GM23338 (cell line): ENCODE measurements at regions not wholly inside any gene's neighbourhood (a gene's known extent, or its start where the extent isn't known, plus 50 kb on each side); places are given as distances from the start of the nearest gene placed in this dataset.

ENCODE experiments used
- ATAC-seq: fragments of 200-7000 bp; cut with Tn5 transposase; 3 replicates; pipeline ENCODE4 v1.9.1; 2020
- DNase-seq: peaks from one replicate; pipeline ENCODE4 v3.0.0-alpha.2; 2015; ENCODE audit warnings: low spot score
- H2AFZ ChIP-seq: fragments of 200-600 bp; sonication (generic); 2 replicates; pipeline ENCODE4 v1.8.0; 2016; ENCODE audit warnings: antibody characterized with exemption, mild to moderate bottlenecking, moderate library complexity
- H3F3A ChIP-seq: fragments of 200-600 bp; sonication (generic); replicated peaks from 2 replicates; pipeline ENCODE4 v1.8.0; 2017; ENCODE audit warnings: antibody characterized with exemption, mixed run types, low read depth
- H3K27ac ChIP-seq: fragments of 200-600 bp; sonication (generic); 2 replicates; pipeline ENCODE4 v1.6.1; 2016; ENCODE audit warnings: low read depth
- H3K27me3 ChIP-seq: fragments of 200-600 bp; sonication (generic); 2 replicates; pipeline ENCODE4 v1.8.0; 2016; ENCODE audit warnings: mild to moderate bottlenecking, mixed run types, moderate library complexity; ENCODE audit not compliant: insufficient read depth
- H3K36me3 ChIP-seq: fragments of 200-600 bp; sonication (generic); 2 replicates; pipeline ENCODE4 v1.8.0; 2016; ENCODE audit warnings: mild to moderate bottlenecking; ENCODE audit not compliant: insufficient read depth
- H3K4me1 ChIP-seq: fragments of 200-600 bp; sonication (generic); 2 replicates; pipeline ENCODE4 v1.8.0; 2016; ENCODE audit warnings: mild to moderate bottlenecking, moderate library complexity; ENCODE audit not compliant: insufficient read depth
- H3K4me2 ChIP-seq: fragments of 200-600 bp; sonication (generic); 2 replicates; pipeline ENCODE4 v1.7.1; 2017; ENCODE audit warnings: mixed run types
- H3K4me3 ChIP-seq: fragments of 200-600 bp; sonication (generic); 2 replicates; pipeline ENCODE4 v1.6.1; 2016; ENCODE audit warnings: mixed run types
- H3K79me2 ChIP-seq: fragments of 200-600 bp; sonication (generic); replicated peaks from 2 replicates; pipeline ENCODE4 v1.8.0; 2017; ENCODE audit warnings: mild to moderate bottlenecking; ENCODE audit not compliant: insufficient read depth
- H3K9me2 ChIP-seq: fragments of 200-600 bp; sonication (generic); 2 replicates; pipeline ENCODE4 v1.8.0; 2017; ENCODE audit not compliant: insufficient read depth
- H4K20me1 ChIP-seq: fragments of 200-600 bp; sonication (generic); replicated peaks from 2 replicates; pipeline ENCODE4 v1.8.0; 2017; ENCODE audit warnings: mild to moderate bottlenecking; ENCODE audit not compliant: insufficient read depth
- H3K27ac Mint-ChIP-seq: 2 replicates; pipeline ENCODE4 v1.8.0; 2020; ENCODE audit warnings: inconsistent platforms, mild to moderate bottlenecking, moderate library complexity, mixed read lengths
- H3K27me3 Mint-ChIP-seq: 3 replicates; pipeline ENCODE4 v1.8.0; 2022; ENCODE audit warnings: low read depth, mild to moderate bottlenecking, moderate library complexity, mixed read lengths, inconsistent platforms; ENCODE audit not compliant: insufficient read depth, poor library complexity
- H3K36me3 Mint-ChIP-seq: 3 replicates; pipeline ENCODE4 v1.8.0; 2021; ENCODE audit warnings: low read depth, mild to moderate bottlenecking, inconsistent platforms, moderate library complexity, mixed read lengths
- H3K4me1 Mint-ChIP-seq: 3 replicates; pipeline ENCODE4 v1.8.0; 2020; ENCODE audit warnings: mild to moderate bottlenecking, inconsistent platforms, mixed read lengths
- H3K4me3 Mint-ChIP-seq: 3 replicates; pipeline ENCODE4 v1.8.0; 2021; ENCODE audit warnings: moderate library complexity, mild to moderate bottlenecking, inconsistent platforms, mixed read lengths
- H3K9me3 Mint-ChIP-seq: 3 replicates; pipeline ENCODE4 v1.8.0; 2020; ENCODE audit warnings: moderate library complexity, mild to moderate bottlenecking, inconsistent platforms, mixed read lengths
- CREB1 ChIP-seq: fragments of 250-450 bp; sonication (Bioruptor Pico); IDR thresholded peaks from 2 replicates; pipeline ENCODE4 v1.5.0; 2020; ENCODE audit warnings: low read depth, mild to moderate bottlenecking, moderate library complexity
- CTCF ChIP-seq, 2 experiments: fragments of 200-600 bp in 1 of 2; sonication (generic) in 1 of 2; conservative IDR thresholded peaks; 2 replicates each; pipeline versions ENCODE4 v1.5.1 to v1.6.1; 2016 to 2017; ENCODE audit warnings: antibody characterized with exemption in 2 of 2, low read depth in 2 of 2, mild to moderate bottlenecking in 2 of 2, moderate library complexity in 1 of 2
- EZH2 ChIP-seq: fragments of 200-600 bp; sonication (generic); IDR thresholded peaks from one replicate; pipeline ENCODE4 v1.8.0; 2017; ENCODE audit warnings: antibody characterized with exemption, mild to moderate bottlenecking, low read depth; ENCODE audit not compliant: unreplicated experiment
- EZH2phosphoT487 ChIP-seq: fragments of 200-600 bp; sonication (generic); IDR thresholded peaks from one replicate; pipeline ENCODE4 v1.8.1; 2018; ENCODE audit warnings: antibody characterized with exemption; ENCODE audit not compliant: unreplicated experiment
- JUNB ChIP-seq: IDR thresholded peaks from one replicate; pipeline ENCODE4 v1.6.1; 2016; ENCODE audit warnings: antibody characterized with exemption; ENCODE audit not compliant: unreplicated experiment
- NANOG ChIP-seq: IDR thresholded peaks from 2 replicates; pipeline ENCODE4 v1.6.1; 2016; ENCODE audit warnings: antibody characterized with exemption, borderline replicate concordance
- POLR2AphosphoS5 ChIP-seq: IDR thresholded peaks from 2 replicates; pipeline ENCODE4 v1.6.1; 2016; ENCODE audit warnings: antibody characterized with exemption, low read depth
- STAT1 ChIP-seq: IDR thresholded peaks from one replicate; pipeline ENCODE4 v1.6.1; 2016; ENCODE audit warnings: antibody characterized with exemption; ENCODE audit not compliant: unreplicated experiment
- ZNF114 ChIP-seq: fragments of 250-450 bp; sonication (Bioruptor Pico); IDR thresholded peaks from 2 replicates; pipeline ENCODE4 v1.5.0; 2020; ENCODE audit warnings: mild to moderate bottlenecking, moderate library complexity
- ZNF331 ChIP-seq: fragments of 250-450 bp; sonication (Bioruptor Pico); IDR thresholded peaks from 2 replicates; pipeline ENCODE4 v1.5.0; 2020; ENCODE audit warnings: low read depth, mild to moderate bottlenecking, moderate library complexity
- TF ChIP-seq, protein P1 (sequence below): IDR thresholded peaks from 2 replicates; pipeline ENCODE4 v1.6.1; 2016; ENCODE audit warnings: antibody characterized with exemption

DNA sequence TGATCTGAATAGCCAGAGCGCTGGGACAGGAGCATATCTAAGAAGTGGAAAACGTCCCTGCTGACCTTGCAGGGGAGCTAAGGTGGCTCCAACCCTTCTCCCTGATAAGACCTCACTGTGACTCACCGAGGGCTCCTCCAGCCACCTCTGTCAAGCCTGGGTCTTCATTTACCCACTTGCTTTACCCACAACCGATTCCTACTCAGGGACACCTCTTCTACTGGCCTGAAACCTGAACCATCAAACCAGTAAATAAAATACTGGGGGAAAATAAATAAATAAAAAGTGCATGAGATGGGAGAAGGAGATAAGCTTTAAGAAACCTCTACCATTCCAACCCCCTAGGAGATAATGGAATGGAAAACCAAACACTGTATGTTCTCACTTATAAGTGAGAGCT is 80.2 kb upstream of the ALOX12 start:
- no peak for TF ChIP-seq CTCF (conservative IDR thresholded peaks at IDR 0.05; ENCODE audit: low read depth in 2 of 2)
- no peak for TF ChIP-seq ZNF114 (CRISPR knock-in tag)
- no peak for TF ChIP-seq CREB1 (CRISPR knock-in tag)
- no peak for TF ChIP-seq EZH2
- DNase-seq (no peak), ATAC-seq (no peak)
- peaks cover 62% of the 10 kb centered on the region for H3K36me3 Mint-ChIP-seq
- no peaks in the 10 kb centered on the region for H3K4me1 ChIP-seq
- no peaks in the 10 kb centered on the region; the same call in 1 of the 2 replicates for H4K20me1 ChIP-seq
- no peaks in the 10 kb centered on the region for H3K79me2 ChIP-seq
- no peaks in the 10 kb centered on the region for H3K36me3 ChIP-seq
- no peak overlapping the region for H3K27ac ChIP-seq
- H3K4me1 Mint-ChIP-seq: no peaks in the 10 kb centered on the region; the same call in 2 of the 3 replicates
- no peak overlapping the region for H2AFZ ChIP-seq
- no peaks in the 10 kb centered on the region for H3F3A ChIP-seq
- no peaks in the 10 kb centered on the region for H3K9me2 ChIP-seq
- no peaks in the 10 kb centered on the region for H3K27me3 ChIP-seq
- H3K4me2 ChIP-seq: no peak overlapping the region
- peaks cover 21% of the 10 kb centered on the region for H3K27me3 Mint-ChIP-seq
- no peak overlapping the region for H3K4me3 Mint-ChIP-seq
- no peak overlapping the region for H3K27ac Mint-ChIP-seq
- H3K9me3 Mint-ChIP-seq: peaks cover 68% of the 10 kb centered on the region
- H3K4me3 ChIP-seq: no peak overlapping the region

- Mint-ChIP-seq H3K27ac (no peak overlapping the region), H3K4me3 (no peak overlapping the region), H3K4me1 (no peaks in the 10 kb centered on the region), H3K9me3 (peaks cover 48% of the 10 kb centered on the region), H3K36me3 (peaks cover 51% of the 10 kb centered on the region), H3K27me3 (peaks cover 8% of the 10 kb centered on the region)
- Histone ChIP-seq H3K27me3 (no peaks in the 10 kb centered on the region), H2AFZ (no peak overlapping the region), H3K4me1 (no peaks in the 10 kb centered on the region), H3K79me2 (no peaks in the 10 kb centered on the region), H4K20me1 (no peaks in the 10 kb centered on the region; the same call in 1 of the 2 replicates), H3K4me2 (no peak overlapping the region), H3K36me3 (no peaks in the 10 kb centered on the region), H3K4me3 (no peak overlapping the region), H3K9me2 (no peaks in the 10 kb centered on the region), H3F3A (no peaks in the 10 kb centered on the region), H3K27ac (no peak overlapping the region)
- no peak for DNase-seq
- ATAC-seq: no peak
- no peak for TF ChIP-seq CTCF (conservative IDR thresholded peaks at IDR 0.05; ENCODE audit: low read depth in 2 of 2)
These were observed 76.7 kb upstream of the ALOX12 start for GRCh38 chr17:6919158-6919557.

GRCh38 chr17:6923385-6923784 is 72.5 kb upstream of the ALOX12 start:
- no peak overlapping the region for H3K27ac Mint-ChIP-seq
- H4K20me1 ChIP-seq: no peaks in the 10 kb centered on the region
- H3K4me2 ChIP-seq: no peak overlapping the region
- H3K36me3 ChIP-seq: no peaks in the 10 kb centered on the region
- H3F3A ChIP-seq: no peaks in the 10 kb centered on the region
- no peak overlapping the region for H3K27ac ChIP-seq
- peaks cover 56% of the 10 kb centered on the region for H3K9me3 Mint-ChIP-seq
- no peak overlapping the region for H3K4me3 ChIP-seq
- no peak overlapping the region for H3K4me3 Mint-ChIP-seq
- H3K27me3 Mint-ChIP-seq: no peaks in the 10 kb centered on the region
- H2AFZ ChIP-seq: no peak overlapping the region
- DNase-seq: no peak
- no peaks in the 10 kb centered on the region for H3K9me2 ChIP-seq
- peaks cover 62% of the 10 kb centered on the region for H3K36me3 Mint-ChIP-seq
- no peaks in the 10 kb centered on the region for H3K4me1 Mint-ChIP-seq
- no peaks in the 10 kb centered on the region for H3K27me3 ChIP-seq
- no peak for ATAC-seq
- H3K4me1 ChIP-seq: no peaks in the 10 kb centered on the region
- no peaks in the 10 kb centered on the region for H3K79me2 ChIP-seq
- TF ChIP-seq ZNF114 (CRISPR knock-in tag) (no peak), JUNB (no peak), CTCF (conservative IDR thresholded peaks at IDR 0.05; ENCODE audit: low read depth in 2 of 2) (no peak), POLR2AphosphoS5 (no peak), STAT1 (no peak), EZH2 (no peak), EZH2phosphoT487 (no peak), ZNF331 (CRISPR knock-in tag) (no peak), NANOG (no peak)
- TF ChIP-seq, protein P1, sequence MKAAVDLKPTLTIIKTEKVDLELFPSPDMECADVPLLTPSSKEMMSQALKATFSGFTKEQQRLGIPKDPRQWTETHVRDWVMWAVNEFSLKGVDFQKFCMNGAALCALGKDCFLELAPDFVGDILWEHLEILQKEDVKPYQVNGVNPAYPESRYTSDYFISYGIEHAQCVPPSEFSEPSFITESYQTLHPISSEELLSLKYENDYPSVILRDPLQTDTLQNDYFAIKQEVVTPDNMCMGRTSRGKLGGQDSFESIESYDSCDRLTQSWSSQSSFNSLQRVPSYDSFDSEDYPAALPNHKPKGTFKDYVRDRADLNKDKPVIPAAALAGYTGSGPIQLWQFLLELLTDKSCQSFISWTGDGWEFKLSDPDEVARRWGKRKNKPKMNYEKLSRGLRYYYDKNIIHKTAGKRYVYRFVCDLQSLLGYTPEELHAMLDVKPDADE: no peak
